ENCODE measurements at regions not wholly inside any gene's neighbourhood (a gene's known extent, or its start where the extent isn't known, plus 50 kb on each side); places are given as distances from the start of the nearest gene placed in this dataset.

DNA sequence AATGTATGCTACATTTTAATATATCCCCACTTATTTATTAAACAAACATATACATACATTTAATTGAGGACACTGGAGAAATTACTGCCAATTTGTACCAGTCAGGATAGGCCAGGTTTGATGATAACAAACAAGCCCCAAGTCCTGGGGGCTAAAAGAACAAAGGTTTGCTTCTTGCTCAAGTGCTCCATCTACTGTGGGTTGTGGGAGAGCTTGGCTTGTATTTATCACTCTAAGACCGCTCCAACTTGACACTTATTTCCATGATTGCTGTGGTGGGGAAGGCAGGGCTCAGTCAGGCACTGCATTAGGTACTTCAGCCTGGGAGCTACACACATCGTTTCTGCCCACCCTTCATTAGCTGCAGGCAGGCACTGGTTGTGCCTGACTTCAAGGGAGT is 136.6 kb upstream of the ZNF32 start:
- Histone ChIP-seq H2AFZ (ENCODE audit: low read depth, low read length) (no peak overlapping the region), H3K9ac (ENCODE audit: low read length) (no peak overlapping the region), H3K4me3 (ENCODE audit: low read length) (no peak overlapping the region), H3K36me3 (replicated peaks; ENCODE audit: low read depth, low read length) (no peaks in the 10 kb centered on the region), H3K79me2 (ENCODE audit: low read length) (no peaks in the 10 kb centered on the region), H3K27me3 (ENCODE audit: low read depth, low read length) (no peaks in the 10 kb centered on the region), H3K4me2 (ENCODE audit: low read length) (no peak overlapping the region), H3K9me3 (ENCODE audit: insufficient read depth, low read length) (no peaks in the 10 kb centered on the region), H3K27ac (ENCODE audit: low read length) (no peak overlapping the region), H3K4me1 (ENCODE audit: low read length) (no peaks in the 10 kb centered on the region), H4K20me1 (ENCODE audit: insufficient read depth, low read length) (no peaks in the 10 kb centered on the region)
- TF ChIP-seq, protein P1, sequence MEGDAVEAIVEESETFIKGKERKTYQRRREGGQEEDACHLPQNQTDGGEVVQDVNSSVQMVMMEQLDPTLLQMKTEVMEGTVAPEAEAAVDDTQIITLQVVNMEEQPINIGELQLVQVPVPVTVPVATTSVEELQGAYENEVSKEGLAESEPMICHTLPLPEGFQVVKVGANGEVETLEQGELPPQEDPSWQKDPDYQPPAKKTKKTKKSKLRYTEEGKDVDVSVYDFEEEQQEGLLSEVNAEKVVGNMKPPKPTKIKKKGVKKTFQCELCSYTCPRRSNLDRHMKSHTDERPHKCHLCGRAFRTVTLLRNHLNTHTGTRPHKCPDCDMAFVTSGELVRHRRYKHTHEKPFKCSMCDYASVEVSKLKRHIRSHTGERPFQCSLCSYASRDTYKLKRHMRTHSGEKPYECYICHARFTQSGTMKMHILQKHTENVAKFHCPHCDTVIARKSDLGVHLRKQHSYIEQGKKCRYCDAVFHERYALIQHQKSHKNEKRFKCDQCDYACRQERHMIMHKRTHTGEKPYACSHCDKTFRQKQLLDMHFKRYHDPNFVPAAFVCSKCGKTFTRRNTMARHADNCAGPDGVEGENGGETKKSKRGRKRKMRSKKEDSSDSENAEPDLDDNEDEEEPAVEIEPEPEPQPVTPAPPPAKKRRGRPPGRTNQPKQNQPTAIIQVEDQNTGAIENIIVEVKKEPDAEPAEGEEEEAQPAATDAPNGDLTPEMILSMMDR (IDR thresholded peaks at IDR 0.05; ENCODE audit: low read depth, low read length) = peak; percentile 27
- no peak for TF ChIP-seq EZH2phosphoT487 (IDR thresholded peaks at IDR 0.05; ENCODE audit: low read depth)

DNA sequence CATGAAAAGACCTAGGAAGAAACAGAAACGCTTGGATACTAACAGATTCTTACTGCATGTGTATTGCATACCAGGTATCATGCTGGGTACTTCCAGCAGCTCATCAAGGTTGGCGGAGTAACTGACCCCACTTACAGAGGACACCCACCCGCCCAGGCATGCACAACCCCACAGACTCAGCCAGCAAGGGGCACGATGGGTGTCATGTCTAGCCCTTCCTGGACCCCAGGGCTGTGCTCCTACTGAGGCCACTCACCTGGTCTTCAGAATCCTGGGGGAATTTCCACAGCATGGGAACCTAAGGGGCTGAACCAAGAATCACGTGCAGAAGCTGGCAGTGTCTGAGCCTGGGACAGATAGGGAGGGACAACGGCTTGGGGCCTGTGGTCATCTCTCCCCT is 134.1 kb upstream of the ZNF32 start:
- H3K4me1 ChIP-seq (ENCODE audit: low read length) = no peaks in the 10 kb centered on the region
- H3K9ac ChIP-seq (ENCODE audit: low read length) = no peak overlapping the region

DNA sequence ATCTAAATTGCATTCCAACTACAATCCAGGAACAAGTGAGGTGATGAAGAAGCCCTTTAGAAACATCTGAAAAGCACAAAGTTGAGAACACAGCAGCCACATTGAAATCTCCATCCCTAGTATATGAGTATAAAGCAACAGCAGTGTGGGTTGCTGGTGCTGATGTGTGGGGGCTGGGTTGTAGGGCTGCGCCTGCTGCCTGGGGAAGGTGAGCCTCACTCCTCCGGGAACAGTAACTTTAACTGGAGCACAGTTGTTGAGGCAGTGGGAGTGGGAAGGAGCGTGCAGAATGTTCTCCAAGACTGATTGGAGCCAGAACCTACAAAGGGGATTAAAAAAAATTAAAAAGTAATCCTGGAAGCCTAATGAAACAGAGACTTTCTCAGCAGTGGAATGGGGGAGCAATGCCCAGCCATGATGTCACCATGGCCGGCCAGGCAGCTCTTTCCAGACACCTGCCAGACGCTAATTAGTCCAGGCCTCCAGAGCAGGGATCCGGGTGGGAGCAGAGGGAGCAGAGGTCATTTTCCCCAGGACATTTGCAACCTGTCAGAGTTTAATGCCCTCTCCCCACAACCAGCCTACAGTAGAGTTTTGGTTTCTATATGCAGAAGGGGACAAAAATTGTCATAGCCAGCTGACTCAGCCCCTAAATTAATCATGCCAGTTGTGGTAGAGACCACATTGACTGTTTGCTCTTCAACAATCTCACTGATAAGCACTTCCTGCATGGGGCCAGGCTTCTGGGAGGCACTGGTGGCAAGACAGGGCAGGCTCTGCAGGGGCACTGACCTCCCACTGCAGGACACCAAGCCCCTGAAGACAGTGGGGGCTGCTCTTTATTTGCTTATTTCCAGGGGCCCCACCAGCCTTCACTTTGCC is 133.0 kb upstream of the ZNF32 start:
- Histone ChIP-seq H3K4me2 (ENCODE audit: low read length) (no peak overlapping the region), H3K9ac (ENCODE audit: low read length) (no peak overlapping the region), H4K20me1 (ENCODE audit: insufficient read depth, low read length) (no peaks in the 10 kb centered on the region), H3K27me3 (ENCODE audit: low read depth, low read length) (no peaks in the 10 kb centered on the region), H3K79me2 (ENCODE audit: low read length) (no peaks in the 10 kb centered on the region), H3K9me3 (ENCODE audit: insufficient read depth, low read length) (no peaks in the 10 kb centered on the region), H3K4me1 (ENCODE audit: low read length) (no peaks in the 10 kb centered on the region), H3K27ac (ENCODE audit: low read length) (no peak overlapping the region), H3K36me3 (replicated peaks; ENCODE audit: low read depth, low read length) (no peaks in the 10 kb centered on the region), H3K4me3 (ENCODE audit: low read length) (no peak overlapping the region), H2AFZ (ENCODE audit: low read depth, low read length) (no peak overlapping the region)
- TF ChIP-seq, protein P1 (IDR thresholded peaks at IDR 0.05; ENCODE audit: low read depth, low read length) = no peak
- no peak for TF ChIP-seq EZH2phosphoT487 (IDR thresholded peaks at IDR 0.05; ENCODE audit: low read depth)

More for the DNA sequence above, 134.1 kb upstream of the ZNF32 start:
- Histone ChIP-seq H3K4me3 (ENCODE audit: low read length) (no peak overlapping the region), H3K27ac (ENCODE audit: low read length) (no peak overlapping the region), H3K9me3 (ENCODE audit: insufficient read depth, low read length) (no peaks in the 10 kb centered on the region), H3K27me3 (ENCODE audit: low read depth, low read length) (no peaks in the 10 kb centered on the region), H3K4me2 (ENCODE audit: low read length) (no peak overlapping the region), H2AFZ (ENCODE audit: low read depth, low read length) (no peak overlapping the region), H4K20me1 (ENCODE audit: insufficient read depth, low read length) (no peaks in the 10 kb centered on the region), H3K36me3 (replicated peaks; ENCODE audit: low read depth, low read length) (no peaks in the 10 kb centered on the region), H3K79me2 (ENCODE audit: low read length) (no peaks in the 10 kb centered on the region)
- no peak for TF ChIP-seq EZH2phosphoT487 (IDR thresholded peaks at IDR 0.05; ENCODE audit: low read depth)
- TF ChIP-seq, protein P1 (IDR thresholded peaks at IDR 0.05; ENCODE audit: low read depth, low read length) = no peak

DNA sequence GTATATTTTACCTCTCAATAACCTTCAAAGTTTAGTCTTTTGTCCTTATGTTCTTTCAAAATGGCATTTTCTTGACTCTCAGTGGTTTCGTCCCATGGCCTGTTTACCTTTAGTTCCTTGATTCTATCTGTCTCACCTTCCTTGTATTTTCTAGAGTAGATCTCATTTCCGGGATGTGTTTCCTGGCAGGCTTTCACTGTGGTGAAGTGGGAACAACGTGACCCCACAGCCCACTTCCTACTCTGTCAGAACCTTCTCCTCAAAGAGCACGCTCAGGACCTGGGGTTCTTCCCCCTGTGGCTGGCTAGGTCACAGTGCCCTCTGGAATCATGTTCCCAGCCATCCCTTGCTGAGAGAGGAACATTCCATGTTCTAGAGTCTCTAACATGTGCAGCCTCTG is 129.9 kb upstream of the ZNF32 start:
- H3K36me3 ChIP-seq (replicated peaks; ENCODE audit: low read depth, low read length) = no peaks in the 10 kb centered on the region
- H3K27me3 ChIP-seq (ENCODE audit: low read depth, low read length) = no peaks in the 10 kb centered on the region
- H3K4me2 ChIP-seq (ENCODE audit: low read length) = no peak overlapping the region
- H3K4me3 ChIP-seq (ENCODE audit: low read length) = no peak overlapping the region
- no peaks in the 10 kb centered on the region for H4K20me1 ChIP-seq (ENCODE audit: insufficient read depth, low read length)
- no peak overlapping the region for H3K9ac ChIP-seq (ENCODE audit: low read length)
- H3K9me3 ChIP-seq (ENCODE audit: insufficient read depth, low read length) = no peaks in the 10 kb centered on the region
- H2AFZ ChIP-seq (ENCODE audit: low read depth, low read length) = no peak overlapping the region
- no peak overlapping the region for H3K27ac ChIP-seq (ENCODE audit: low read length)
- no peaks in the 10 kb centered on the region for H3K79me2 ChIP-seq (ENCODE audit: low read length)
- H3K4me1 ChIP-seq (ENCODE audit: low read length) = no peaks in the 10 kb centered on the region
- TF ChIP-seq, protein P1 (IDR thresholded peaks at IDR 0.05; ENCODE audit: low read depth, low read length) = no peak
- no peak for TF ChIP-seq EZH2phosphoT487 (IDR thresholded peaks at IDR 0.05; ENCODE audit: low read depth)
